HEK293T (cell line): ENCODE measurements at regions not wholly inside any gene's neighbourhood (a gene's known extent, or its start where the extent isn't known, plus 50 kb on each side); places are given as distances from the start of the nearest gene placed in this dataset.

Experiments
- ARNT ChIP-seq: fragments of 450-650 bp; IDR thresholded peaks from 2 replicates; pipeline ENCODE4 v1.6.1; 2017; ENCODE audit warnings: mild to moderate bottlenecking
- BHLHE40 ChIP-seq: fragments of 450-650 bp; IDR thresholded peaks from 2 replicates; pipeline ENCODE4 v1.6.1; 2016; ENCODE audit warnings: mild to moderate bottlenecking, moderate library complexity, borderline replicate concordance
- ELF4 ChIP-seq: fragments of 450-650 bp; IDR thresholded peaks from 2 replicates; pipeline ENCODE4 v1.6.1; 2017; ENCODE audit warnings: antibody characterized with exemption
- FOXA1 ChIP-seq: fragments of 450-650 bp; IDR thresholded peaks from 2 replicates; pipeline ENCODE4 v1.6.1; 2016; ENCODE audit warnings: mild to moderate bottlenecking
- FOXM1 ChIP-seq: fragments of 450-650 bp; IDR thresholded peaks from 2 replicates; pipeline ENCODE4 v1.6.1; 2017; ENCODE audit warnings: mild to moderate bottlenecking, borderline replicate concordance
- PKNOX1 ChIP-seq: fragments of 450-650 bp; IDR thresholded peaks from 2 replicates; pipeline ENCODE4 v1.6.1; 2016
- SP1 ChIP-seq: fragments of 450-650 bp; IDR thresholded peaks from 2 replicates; pipeline ENCODE4 v1.6.1; 2017
- SUZ12 ChIP-seq: fragments of 450-650 bp; IDR thresholded peaks from 2 replicates; pipeline ENCODE4 v1.6.1; 2016; ENCODE audit warnings: mild to moderate bottlenecking
- TARDBP ChIP-seq: fragments of 450-650 bp; IDR thresholded peaks from 2 replicates; pipeline ENCODE4 v1.6.1; 2016
- ZNF384 ChIP-seq: fragments of 450-650 bp; IDR thresholded peaks from 2 replicates; pipeline ENCODE4 v1.6.1; 2016

DNA sequence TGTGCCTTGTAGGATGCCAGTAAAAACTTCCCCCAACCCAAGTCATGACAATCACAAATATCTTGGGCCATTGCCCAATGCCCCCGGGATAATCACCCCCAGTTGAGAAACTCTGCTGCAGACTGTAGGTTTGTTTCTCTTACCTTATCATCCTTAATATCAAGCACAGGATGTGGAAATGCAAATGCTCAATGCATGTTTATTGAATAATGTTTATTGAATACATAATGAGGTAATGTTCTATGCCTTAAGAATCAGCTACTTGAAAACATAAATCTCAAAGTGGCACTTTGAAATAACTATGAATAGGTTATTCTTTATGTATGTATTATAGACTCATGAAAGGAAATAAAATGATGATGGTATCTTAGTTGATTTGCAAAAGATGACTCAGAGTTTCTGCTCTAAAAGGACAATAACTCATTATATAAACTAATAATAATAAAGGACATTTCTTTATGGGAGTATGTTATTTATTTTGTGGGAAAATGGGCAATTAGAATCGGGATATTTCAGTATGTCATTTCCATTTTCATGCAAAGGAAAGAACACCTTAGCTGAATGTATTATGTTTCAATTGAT, 414.2 kb downstream of the EFNB2 start:
- TF ChIP-seq PKNOX1 (no peak), BHLHE40 (no peak), ZNF384 (no peak), FOXA1 (no peak), ARNT (no peak), ELF4 (no peak), FOXM1 (no peak), SUZ12 (no peak), TARDBP (no peak), SP1 (no peak)
